ENCODE measurements at regions not wholly inside any gene's neighbourhood (a gene's known extent, or its start where the extent isn't known, plus 50 kb on each side); places are given as distances from the start of the nearest gene placed in this dataset.
"Not testable (repeated sequence)": the region's sequence is repeated elsewhere in the genome, so short reads cannot be mapped to it uniquely, and the experiment has no call there.

- no peak overlapping the region for H3K9ac ChIP-seq (ENCODE audit: low read length)
- no peak overlapping the region for H3K27ac ChIP-seq (ENCODE audit: low read length)
- no peak overlapping the region for H3K4me2 ChIP-seq (ENCODE audit: low read depth, low read length, poor library complexity, severe bottlenecking)
- H3K4me3 ChIP-seq (ENCODE audit: low read length), result no peak overlapping the region
- no peaks in the 10 kb centered on the region for H3K27me3 ChIP-seq (ENCODE audit: low read length)
- DNase-seq, result no peak
- H3K9me3 ChIP-seq (ENCODE audit: low read length), result peaks cover 26% of the 10 kb centered on the region
- no peaks in the 10 kb centered on the region for H3K79me2 ChIP-seq (ENCODE audit: low read length)
- H3K4me1 ChIP-seq (ENCODE audit: low read length), result no peaks in the 10 kb centered on the region
- no peaks in the 10 kb centered on the region for H3K36me3 ChIP-seq (ENCODE audit: insufficient read depth, low read length)
- no peak overlapping the region for H2AFZ ChIP-seq (ENCODE audit: low read length)
- H4K20me1 ChIP-seq (ENCODE audit: insufficient read depth, low read depth, low read length), result no peaks in the 10 kb centered on the region
- H3K9me2 ChIP-seq (replicated peaks; ENCODE audit: insufficient read depth, low read length), result no peaks in the 10 kb centered on the region
Observed at GRCh38 chr13:58935689-58936088, 1228.0 kb downstream of the DIAPH3 start.

- no peak overlapping the region for H3K27ac ChIP-seq (ENCODE audit: low read length)
- no peak overlapping the region for H3K4me3 ChIP-seq (ENCODE audit: low read length)
- DNase-seq, result no peak
- H3K4me2 ChIP-seq (ENCODE audit: low read depth, low read length, poor library complexity, severe bottlenecking), result no peak overlapping the region
- no peaks in the 10 kb centered on the region for H3K36me3 ChIP-seq (ENCODE audit: insufficient read depth, low read length)
- H3K4me1 ChIP-seq (ENCODE audit: low read length), result peaks cover 7% of the 10 kb centered on the region; the same call in 1 of the 2 replicates
- no peaks in the 10 kb centered on the region for H3K9me2 ChIP-seq (replicated peaks; ENCODE audit: insufficient read depth, low read length)
- H3K79me2 ChIP-seq (ENCODE audit: low read length), result no peaks in the 10 kb centered on the region
- H3K27me3 ChIP-seq (ENCODE audit: low read length), result no peaks in the 10 kb centered on the region
- H3K9me3 ChIP-seq (ENCODE audit: low read length), result peaks cover 37% of the 10 kb centered on the region
- H4K20me1 ChIP-seq (ENCODE audit: insufficient read depth, low read depth, low read length), result no peaks in the 10 kb centered on the region
- no peak overlapping the region for H3K9ac ChIP-seq (ENCODE audit: low read length)
- no peak overlapping the region for H2AFZ ChIP-seq (ENCODE audit: low read length)
Observed at GRCh38 chr13:58946274-58946673, 1217.5 kb downstream of the DIAPH3 start.

GRCh38 chr13:58949646-58950045, 1214.1 kb downstream of the DIAPH3 start:
- Histone ChIP-seq H3K9me3 (ENCODE audit: low read length) (peaks cover 26% of the 10 kb centered on the region), H3K4me1 (ENCODE audit: low read length) (peaks cover 20% of the 10 kb centered on the region), H3K79me2 (ENCODE audit: low read length) (no peaks in the 10 kb centered on the region), H4K20me1 (ENCODE audit: insufficient read depth, low read depth, low read length) (no peaks in the 10 kb centered on the region), H3K9ac (ENCODE audit: low read length) (no peak overlapping the region), H3K4me3 (ENCODE audit: low read length) (no peak overlapping the region), H2AFZ (ENCODE audit: low read length) (no peak overlapping the region), H3K27ac (ENCODE audit: low read length) (no peak overlapping the region), H3K4me2 (ENCODE audit: low read depth, low read length, poor library complexity, severe bottlenecking) (no peak overlapping the region), H3K27me3 (ENCODE audit: low read length) (no peaks in the 10 kb centered on the region), H3K9me2 (replicated peaks; ENCODE audit: insufficient read depth, low read length) (no peaks in the 10 kb centered on the region), H3K36me3 (ENCODE audit: insufficient read depth, low read length) (no peaks in the 10 kb centered on the region)
- DNase-seq, result no peak

- no peak overlapping the region for H3K9ac ChIP-seq (ENCODE audit: low read length)
- DNase-seq, result peak; percentile 41
- H4K20me1 ChIP-seq (ENCODE audit: insufficient read depth, low read depth, low read length), result no peaks in the 10 kb centered on the region
- H3K4me3 ChIP-seq (ENCODE audit: low read length), result no peak overlapping the region
- H3K27me3 ChIP-seq (ENCODE audit: low read length), result no peaks in the 10 kb centered on the region
- H3K9me3 ChIP-seq (ENCODE audit: low read length), result peaks cover 18% of the 10 kb centered on the region
- H3K4me2 ChIP-seq (ENCODE audit: low read depth, low read length, poor library complexity, severe bottlenecking), result no peak overlapping the region
- peaks cover 29% of the 10 kb centered on the region for H3K4me1 ChIP-seq (ENCODE audit: low read length)
- no peak overlapping the region for H2AFZ ChIP-seq (ENCODE audit: low read length)
- no peaks in the 10 kb centered on the region for H3K79me2 ChIP-seq (ENCODE audit: low read length)
- no peaks in the 10 kb centered on the region for H3K9me2 ChIP-seq (replicated peaks; ENCODE audit: insufficient read depth, low read length)
- H3K36me3 ChIP-seq (ENCODE audit: insufficient read depth, low read length), result no peaks in the 10 kb centered on the region
- H3K27ac ChIP-seq (ENCODE audit: low read length), result no peak overlapping the region
Observed at GRCh38 chr13:58950911-58951310, 1212.8 kb downstream of the DIAPH3 start.

GRCh38 chr13:58953638-58954037, 1210.1 kb downstream of the DIAPH3 start:
- H3K4me3 ChIP-seq (ENCODE audit: low read length), result peak overlapping the region; percentile 16; the same call in 1 of the 2 replicates
- H3K27ac ChIP-seq (ENCODE audit: low read length), result no peak overlapping the region; the same call in 1 of the 2 replicates
- H2AFZ ChIP-seq (ENCODE audit: low read length), result no peak overlapping the region
- H3K4me2 ChIP-seq (ENCODE audit: low read depth, low read length, poor library complexity, severe bottlenecking), result peak overlapping the region; percentile 57
- no peaks in the 10 kb centered on the region for H3K9me2 ChIP-seq (replicated peaks; ENCODE audit: insufficient read depth, low read length)
- no peak overlapping the region for H3K9ac ChIP-seq (ENCODE audit: low read length)
- no peaks in the 10 kb centered on the region for H3K27me3 ChIP-seq (ENCODE audit: low read length)
- H3K79me2 ChIP-seq (ENCODE audit: low read length), result no peaks in the 10 kb centered on the region
- peak; percentile 59 for DNase-seq
- no peaks in the 10 kb centered on the region for H3K36me3 ChIP-seq (ENCODE audit: insufficient read depth, low read length)
- H3K9me3 ChIP-seq (ENCODE audit: low read length), result peaks cover 11% of the 10 kb centered on the region
- H3K4me1 ChIP-seq (ENCODE audit: low read length), result peaks cover 36% of the 10 kb centered on the region
- no peaks in the 10 kb centered on the region for H4K20me1 ChIP-seq (ENCODE audit: insufficient read depth, low read depth, low read length)

GRCh38 chr13:58955546-58956385, 1208.0 kb downstream of the DIAPH3 start:
- no peak for DNase-seq

GRCh38 chr13:58958097-58958496, 1205.6 kb downstream of the DIAPH3 start:
- not testable (repeated sequence) for H3K27ac ChIP-seq (ENCODE audit: low read length); DNase-seq; H3K4me3 ChIP-seq (ENCODE audit: low read length); H3K9ac ChIP-seq (ENCODE audit: low read length); H3K36me3 ChIP-seq (ENCODE audit: insufficient read depth, low read length); H3K9me2 ChIP-seq (replicated peaks; ENCODE audit: insufficient read depth, low read length); H4K20me1 ChIP-seq (ENCODE audit: insufficient read depth, low read depth, low read length); H3K79me2 ChIP-seq (ENCODE audit: low read length); H3K27me3 ChIP-seq (ENCODE audit: low read length); H2AFZ ChIP-seq (ENCODE audit: low read length); H3K4me2 ChIP-seq (ENCODE audit: low read depth, low read length, poor library complexity, severe bottlenecking); H3K9me3 ChIP-seq (ENCODE audit: low read length)
- peaks cover 29% of the 10 kb centered on the region for H3K4me1 ChIP-seq (ENCODE audit: low read length)

More at GRCh38 chr13:58955546-58956385, 1208.0 kb downstream of the DIAPH3 start:
- Histone ChIP-seq H3K4me2 (ENCODE audit: low read depth, low read length, poor library complexity, severe bottlenecking) (no peak overlapping the region), H3K27me3 (ENCODE audit: low read length) (no peaks in the 10 kb centered on the region), H3K9me3 (ENCODE audit: low read length) (peaks cover 8% of the 10 kb centered on the region), H4K20me1 (ENCODE audit: insufficient read depth, low read depth, low read length) (no peaks in the 10 kb centered on the region), H3K79me2 (ENCODE audit: low read length) (no peaks in the 10 kb centered on the region), H2AFZ (ENCODE audit: low read length) (no peak overlapping the region), H3K9me2 (replicated peaks; ENCODE audit: insufficient read depth, low read length) (no peaks in the 10 kb centered on the region), H3K4me1 (ENCODE audit: low read length) (peaks cover 34% of the 10 kb centered on the region), H3K9ac (ENCODE audit: low read length) (no peak overlapping the region), H3K4me3 (ENCODE audit: low read length) (no peak overlapping the region), H3K27ac (ENCODE audit: low read length) (no peak overlapping the region), H3K36me3 (ENCODE audit: insufficient read depth, low read length) (no peaks in the 10 kb centered on the region)

GRCh38 chr13:58960888-58961287, 1202.8 kb downstream of the DIAPH3 start:
- no peaks in the 10 kb centered on the region for H3K79me2 ChIP-seq (ENCODE audit: low read length)
- no peak overlapping the region for H3K27ac ChIP-seq (ENCODE audit: low read length)
- no peaks in the 10 kb centered on the region for H4K20me1 ChIP-seq (ENCODE audit: insufficient read depth, low read depth, low read length)
- no peak overlapping the region for H3K4me3 ChIP-seq (ENCODE audit: low read length)
- H2AFZ ChIP-seq (ENCODE audit: low read length), result no peak overlapping the region
- no peak overlapping the region for H3K4me2 ChIP-seq (ENCODE audit: low read depth, low read length, poor library complexity, severe bottlenecking)
- H3K4me1 ChIP-seq (ENCODE audit: low read length), result peaks cover 7% of the 10 kb centered on the region
- H3K9me3 ChIP-seq (ENCODE audit: low read length), result no peaks in the 10 kb centered on the region
- no peaks in the 10 kb centered on the region for H3K9me2 ChIP-seq (replicated peaks; ENCODE audit: insufficient read depth, low read length)
- no peak overlapping the region for H3K9ac ChIP-seq (ENCODE audit: low read length)
- no peaks in the 10 kb centered on the region for H3K27me3 ChIP-seq (ENCODE audit: low read length)
- DNase-seq, result peak; percentile 47
- no peaks in the 10 kb centered on the region for H3K36me3 ChIP-seq (ENCODE audit: insufficient read depth, low read length)
